ENCODE measurements at regions not wholly inside any gene's neighbourhood (a gene's known extent, or its start where the extent isn't known, plus 50 kb on each side); places are given as distances from the start of the nearest gene placed in this dataset.

DNA sequence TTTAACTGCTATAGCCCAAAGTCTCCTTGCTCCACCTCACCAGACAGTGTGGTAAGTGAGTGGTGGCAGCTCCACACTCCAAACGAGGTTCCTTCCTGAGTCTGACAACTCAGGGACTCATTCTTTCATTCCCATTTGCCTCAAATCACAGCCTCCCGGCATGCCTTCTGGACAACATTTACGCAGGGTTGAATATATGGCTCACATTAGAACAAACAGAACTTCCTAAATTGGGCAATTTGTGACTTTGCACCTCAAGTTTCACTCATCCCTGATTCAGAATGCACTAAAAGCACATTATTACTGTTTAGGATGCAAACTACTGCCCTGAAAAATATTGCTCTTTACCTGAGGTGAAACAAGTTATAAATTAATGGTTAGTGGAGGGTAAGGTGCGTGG, 224.6 kb upstream of the PPARGC1A start:
- TF ChIP-seq CTCF (IDR thresholded peaks at IDR 0.05) = no peak
- TF ChIP-seq POLR2A (IDR thresholded peaks at IDR 0.05) = no peak
- TF ChIP-seq POLR2AphosphoS5 (IDR thresholded peaks at IDR 0.05) = no peak
